HCT116 (cell line): ENCODE measurements at regions not wholly inside any gene's neighbourhood (a gene's known extent, or its start where the extent isn't known, plus 50 kb on each side); places are given as distances from the start of the nearest gene placed in this dataset.

Source experiments
- ATAC-seq: fragments of 200-7000 bp; cut with Tn5 transposase; 2 replicates; pipeline ENCODE4 v1.9.1; 2020; ENCODE audit warnings: mild to moderate bottlenecking, moderate library complexity
- BruUV-seq: library from RNA; stranded (reverse); fragments of 400-500 nt; replicated peaks from 2 replicates; lab custom pipeline; 2021; lab: Mats Ljungman, UMichigan
- CTCF ChIA-PET: fragments of 300-600 bp; sonication (Branson Sonifier 250); formaldehyde crosslinking; loops from one replicate; lab custom pipeline; 2021; ENCODE audit warnings: antibody characterized with exemption; lab: Charles Lee
- POLR2A ChIA-PET: fragments of 300-600, 350-600 bp; sonication (Branson Sonifier 250); formaldehyde crosslinking; loops from one replicate; lab custom pipeline; 2021; ENCODE audit warnings: antibody characterized with exemption; lab: Charles Lee
- RAD21 ChIA-PET, 2 experiments: fragments of 300-600 bp; sonication (Branson Sonifier 250); formaldehyde crosslinking; loops; one replicate each; lab custom pipeline; 2023; ENCODE audit warnings: low total read pairs in 2 of 2; ENCODE audit not compliant: uncharacterized antibody in 2 of 2, unreplicated experiment in 2 of 2, low non-redundant PET in 1 of 2; lab: Charles Lee
- DNase-seq: peaks from one replicate; pipeline ENCODE4 v3.0.0-alpha.2; 2010; ENCODE audit warnings: low read depth, low spot score
- H2AFZ ChIP-seq: fragments of 200-600 bp; shearing (Covaris generic), sonication (generic); 2 replicates; pipeline ENCODE4 v1.6.1; 2017; ENCODE audit warnings: low read depth, mixed run types, mixed read lengths, antibody characterized with exemption, low read length; ENCODE audit not compliant: poor library complexity, severe bottlenecking
- H3K27ac ChIP-seq: 2 replicates; pipeline ENCODE4 v1.5.1; 2012; ENCODE audit warnings: low read depth, low read length
- H3K27me3 ChIP-seq: fragments of 200-600 bp; sonication (generic); 2 replicates; pipeline ENCODE4 v1.6.1; 2016; ENCODE audit warnings: mixed run types, low read length, mixed read lengths; ENCODE audit not compliant: insufficient read depth
- H3K36me3 ChIP-seq, 2 experiments: fragments of 200-500 bp in 1 of 2; fragments of 200-600 bp in 1 of 2; sonication (Bioruptor generic) in 1 of 2; sonication (generic) in 1 of 2; 2 replicates each; pipeline versions ENCODE4 v1.5.1 to v1.6.1; 2014 to 2016; ENCODE audit warnings: low read length in 2 of 2, inconsistent platforms in 1 of 2, mixed read lengths in 1 of 2, mixed run types in 1 of 2; ENCODE audit not compliant: insufficient read depth in 2 of 2, control insufficient read depth in 1 of 2
- H3K4me1 ChIP-seq, 2 experiments: fragments of 200-600 bp in 1 of 2; sonication (generic) in 1 of 2; 2 replicates each; pipeline versions ENCODE4 v1.5.1 to v1.6.1; 2012 to 2017; ENCODE audit warnings: low read length in 2 of 2, inconsistent platforms in 1 of 2, mild to moderate bottlenecking in 1 of 2, mixed read lengths in 1 of 2, mixed run types in 1 of 2, moderate library complexity in 1 of 2; ENCODE audit not compliant: insufficient read depth in 2 of 2, control insufficient read depth in 1 of 2
- H3K4me2 ChIP-seq: fragments of 200-600 bp; sonication (generic); 2 replicates; pipeline ENCODE4 v1.6.1; 2017; ENCODE audit warnings: mixed run types, low read length, mixed read lengths
- H3K4me3 ChIP-seq, 2 experiments: fragments of 200-600 bp in 1 of 2; sonication (generic) in 1 of 2; replicated peaks in 1 of 2; 2 replicates each; pipeline ENCODE4 v1.5.1; 2011 to 2016; ENCODE audit warnings: low read length in 2 of 2, control low read depth in 1 of 2, low read depth in 1 of 2, mild to moderate bottlenecking in 1 of 2, mixed read lengths in 1 of 2, mixed run types in 1 of 2
- H3K79me2 ChIP-seq: fragments of 200-600 bp; sonication (generic); 2 replicates; pipeline ENCODE4 v1.6.1; 2017; ENCODE audit warnings: mild to moderate bottlenecking, mixed run types, low read length, moderate library complexity, mixed read lengths; ENCODE audit not compliant: insufficient read depth
- H3K9ac ChIP-seq: fragments of 200-600 bp; sonication (generic); 2 replicates; pipeline ENCODE4 v1.6.1; 2016; ENCODE audit warnings: low read length, mixed read lengths
- H3K9me2 ChIP-seq: fragments of 200-600 bp; sonication (generic), shearing (Covaris generic); 2 replicates; pipeline ENCODE4 v1.6.1; 2017; ENCODE audit warnings: mixed run types, mild to moderate bottlenecking, moderate library complexity; ENCODE audit not compliant: insufficient read depth
- H3K9me3 ChIP-seq, 2 experiments: fragments of 200-500 bp in 1 of 2; fragments of 200-600 bp in 1 of 2; sonication (Bioruptor generic) in 1 of 2; sonication (generic) in 1 of 2; 2 replicates each; pipeline ENCODE4 v1.6.1; 2014 to 2017; ENCODE audit warnings: low read length in 2 of 2, mixed read lengths in 2 of 2, inconsistent platforms in 1 of 2, low read depth in 1 of 2, mild to moderate bottlenecking in 1 of 2, mixed run types in 1 of 2, moderate library complexity in 1 of 2; ENCODE audit not compliant: control insufficient read depth in 1 of 2, insufficient read depth in 1 of 2
- H4K20me1 ChIP-seq: fragments of 200-600 bp; sonication (generic), shearing (Covaris generic); 2 replicates; pipeline ENCODE4 v1.6.1; 2017; ENCODE audit warnings: mixed run types, mild to moderate bottlenecking, moderate library complexity; ENCODE audit not compliant: insufficient read depth
- JUND ChIP-seq: IDR thresholded peaks from 2 replicates; pipeline ENCODE4 v1.6.1; 2012
- POLR2A ChIP-seq: IDR thresholded peaks from 2 replicates; pipeline ENCODE4 v1.7.0; 2011; ENCODE audit warnings: borderline replicate concordance; ENCODE audit not compliant: insufficient read depth, insufficient read length; ENCODE audit errors: extremely low read depth
- RAD21 ChIP-seq: IDR thresholded peaks from 2 replicates; pipeline ENCODE4 v1.6.1; 2012; ENCODE audit warnings: low read depth, mild to moderate bottlenecking
- SP1 ChIP-seq: IDR thresholded peaks from 2 replicates; pipeline ENCODE4 v1.6.1; 2012; ENCODE audit warnings: low read depth
- SRF ChIP-seq: IDR thresholded peaks from 2 replicates; pipeline ENCODE4 v1.6.1; 2012; ENCODE audit warnings: low read depth
- TCF7L2 ChIP-seq: IDR thresholded peaks from 2 replicates; pipeline ENCODE4 v1.7.0; 2011; ENCODE audit warnings: borderline replicate concordance, inconsistent platforms; ENCODE audit not compliant: insufficient read depth, insufficient read length; ENCODE audit errors: extremely low read depth
- ZNF274 ChIP-seq: fragments of 200-500 bp; sonication (Bioruptor generic); IDR thresholded peaks from 2 replicates; pipeline ENCODE4 v1.6.1; 2014; ENCODE audit warnings: mild to moderate bottlenecking, low read depth, low read length, inconsistent platforms
- intact Hi-C: fragments of 100-400 bp; cut with micrococcal nuclease; formaldehyde crosslinking; loops from 2 replicates; pipeline ENCODE4 v1.10.0; 2022
- TF ChIP-seq, protein P1 (sequence below): IDR thresholded peaks from 2 replicates; pipeline ENCODE4 v1.6.1; 2012
- TF ChIP-seq, protein P2 (sequence below), 3 experiments: fragments of 200-600 bp in 1 of 3; sonication (generic) in 1 of 3; IDR thresholded peaks in 2 of 3; conservative IDR thresholded peaks in 1 of 3; 2 replicates each; pipeline ENCODE4 v1.5.1; 2012 to 2017; ENCODE audit warnings: low read depth in 2 of 3, low read length in 2 of 3, antibody characterized with exemption in 1 of 3, borderline replicate concordance in 1 of 3, control low read depth in 1 of 3, mild to moderate bottlenecking in 1 of 3, mixed read lengths in 1 of 3, mixed run types in 1 of 3, moderate library complexity in 1 of 3; ENCODE audit not compliant: insufficient read depth in 1 of 3
- TF ChIP-seq, protein P3 (sequence below): IDR thresholded peaks from 2 replicates; pipeline ENCODE4 v1.6.1; 2011; ENCODE audit warnings: mild to moderate bottlenecking, low read length, moderate library complexity; ENCODE audit not compliant: insufficient replicate concordance; ENCODE audit errors: extremely low read depth
- TF ChIP-seq, protein P4 (sequence below): IDR thresholded peaks from 2 replicates; pipeline ENCODE4 v1.6.1; 2012; ENCODE audit warnings: low read depth
- TF ChIP-seq, protein P5 (sequence below): IDR thresholded peaks from 2 replicates; pipeline ENCODE4 v1.6.1; 2012

DNA sequence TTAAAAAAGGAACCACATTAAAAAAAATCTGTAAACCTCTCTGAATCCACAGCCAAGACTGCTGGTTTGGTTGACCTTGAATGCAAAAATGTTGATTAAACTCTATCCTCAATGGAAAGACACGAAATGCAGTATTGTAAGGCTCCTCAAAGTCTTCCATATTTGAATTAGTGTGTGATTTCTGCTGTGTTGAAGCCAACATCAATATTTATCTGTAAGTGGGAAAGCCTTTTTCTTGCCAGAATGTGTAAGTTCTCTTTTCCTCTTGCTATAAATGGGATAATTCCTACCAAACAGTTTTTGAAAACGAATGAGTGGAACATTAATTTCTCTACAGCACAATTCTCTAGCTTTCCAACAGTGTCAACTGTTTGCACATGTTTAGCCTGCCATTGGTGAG, 422.1 kb upstream of the TNC start:
- POLR2A ChIA-PET: no interaction called here
- peaks cover 18% of the 10 kb centered on the region; the same call in 1 of the 2 replicates for H3K27me3 ChIP-seq
- CTCF ChIA-PET: no interaction called here
- ATAC-seq (no peak), DNase-seq (no peak)
- no peaks in the 10 kb centered on the region for H3K9me2 ChIP-seq
- H3K36me3 ChIP-seq: no peaks in the 10 kb centered on the region
- no peak overlapping the region for H2AFZ ChIP-seq
- H3K9me3 ChIP-seq: no peaks in the 10 kb centered on the region
- H3K27ac ChIP-seq: no peak overlapping the region
- RAD21 ChIA-PET: no interaction called here
- BruUV-seq: no TSS peak
- H4K20me1 ChIP-seq: no peaks in the 10 kb centered on the region
- H3K9ac ChIP-seq: no peak overlapping the region
- intact Hi-C loops: no loop called here
- H3K4me3 ChIP-seq: no peak overlapping the region
- TF ChIP-seq POLR2A (no peak), JUND (no peak)
- no peak overlapping the region for H3K4me2 ChIP-seq
- H3K79me2 ChIP-seq: no peaks in the 10 kb centered on the region
- no peaks in the 10 kb centered on the region for H3K4me1 ChIP-seq

DNA sequence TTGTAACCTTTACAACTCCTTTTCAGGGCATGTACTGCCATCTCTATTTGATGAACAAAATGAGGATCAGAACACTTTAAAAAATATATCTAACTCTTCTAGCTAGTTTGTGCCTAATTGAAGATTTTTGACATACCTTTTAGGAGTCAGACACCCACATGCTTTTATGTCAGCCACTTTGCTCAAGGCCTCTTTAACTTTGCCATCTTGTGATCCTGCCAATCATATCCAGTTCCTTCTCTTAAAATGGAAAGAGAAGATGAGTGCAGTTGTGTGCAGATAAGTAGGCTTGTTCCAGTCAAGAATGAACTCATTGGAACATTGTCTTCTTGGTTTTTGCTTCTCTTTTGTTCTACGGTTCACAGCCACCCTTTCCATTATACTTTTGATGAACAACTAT, 425.6 kb upstream of the TNC start:
- no peak for TF ChIP-seq RAD21
- TF ChIP-seq, protein P1, sequence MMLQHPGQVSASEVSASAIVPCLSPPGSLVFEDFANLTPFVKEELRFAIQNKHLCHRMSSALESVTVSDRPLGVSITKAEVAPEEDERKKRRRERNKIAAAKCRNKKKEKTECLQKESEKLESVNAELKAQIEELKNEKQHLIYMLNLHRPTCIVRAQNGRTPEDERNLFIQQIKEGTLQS: no peak
- TF ChIP-seq, protein P2, sequence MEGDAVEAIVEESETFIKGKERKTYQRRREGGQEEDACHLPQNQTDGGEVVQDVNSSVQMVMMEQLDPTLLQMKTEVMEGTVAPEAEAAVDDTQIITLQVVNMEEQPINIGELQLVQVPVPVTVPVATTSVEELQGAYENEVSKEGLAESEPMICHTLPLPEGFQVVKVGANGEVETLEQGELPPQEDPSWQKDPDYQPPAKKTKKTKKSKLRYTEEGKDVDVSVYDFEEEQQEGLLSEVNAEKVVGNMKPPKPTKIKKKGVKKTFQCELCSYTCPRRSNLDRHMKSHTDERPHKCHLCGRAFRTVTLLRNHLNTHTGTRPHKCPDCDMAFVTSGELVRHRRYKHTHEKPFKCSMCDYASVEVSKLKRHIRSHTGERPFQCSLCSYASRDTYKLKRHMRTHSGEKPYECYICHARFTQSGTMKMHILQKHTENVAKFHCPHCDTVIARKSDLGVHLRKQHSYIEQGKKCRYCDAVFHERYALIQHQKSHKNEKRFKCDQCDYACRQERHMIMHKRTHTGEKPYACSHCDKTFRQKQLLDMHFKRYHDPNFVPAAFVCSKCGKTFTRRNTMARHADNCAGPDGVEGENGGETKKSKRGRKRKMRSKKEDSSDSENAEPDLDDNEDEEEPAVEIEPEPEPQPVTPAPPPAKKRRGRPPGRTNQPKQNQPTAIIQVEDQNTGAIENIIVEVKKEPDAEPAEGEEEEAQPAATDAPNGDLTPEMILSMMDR (IDR thresholded peaks at IDR 0.05 in 2 of 3, conservative IDR thresholded peaks at IDR 0.05 in 1 of 3; ENCODE audit: borderline replicate concordance in 1 of 3, insufficient read depth in 1 of 3, low read depth in 2 of 3, low read length in 2 of 3): no peak
- no peak for TF ChIP-seq JUND
- TF ChIP-seq ZNF274: no peak
- TF ChIP-seq SP1: no peak
- TF ChIP-seq, protein P3, sequence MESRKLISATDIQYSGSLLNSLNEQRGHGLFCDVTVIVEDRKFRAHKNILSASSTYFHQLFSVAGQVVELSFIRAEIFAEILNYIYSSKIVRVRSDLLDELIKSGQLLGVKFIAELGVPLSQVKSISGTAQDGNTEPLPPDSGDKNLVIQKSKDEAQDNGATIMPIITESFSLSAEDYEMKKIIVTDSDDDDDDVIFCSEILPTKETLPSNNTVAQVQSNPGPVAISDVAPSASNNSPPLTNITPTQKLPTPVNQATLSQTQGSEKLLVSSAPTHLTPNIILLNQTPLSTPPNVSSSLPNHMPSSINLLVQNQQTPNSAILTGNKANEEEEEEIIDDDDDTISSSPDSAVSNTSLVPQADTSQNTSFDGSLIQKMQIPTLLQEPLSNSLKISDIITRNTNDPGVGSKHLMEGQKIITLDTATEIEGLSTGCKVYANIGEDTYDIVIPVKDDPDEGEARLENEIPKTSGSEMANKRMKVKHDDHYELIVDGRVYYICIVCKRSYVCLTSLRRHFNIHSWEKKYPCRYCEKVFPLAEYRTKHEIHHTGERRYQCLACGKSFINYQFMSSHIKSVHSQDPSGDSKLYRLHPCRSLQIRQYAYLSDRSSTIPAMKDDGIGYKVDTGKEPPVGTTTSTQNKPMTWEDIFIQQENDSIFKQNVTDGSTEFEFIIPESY: no peak
- TF ChIP-seq, protein P4, sequence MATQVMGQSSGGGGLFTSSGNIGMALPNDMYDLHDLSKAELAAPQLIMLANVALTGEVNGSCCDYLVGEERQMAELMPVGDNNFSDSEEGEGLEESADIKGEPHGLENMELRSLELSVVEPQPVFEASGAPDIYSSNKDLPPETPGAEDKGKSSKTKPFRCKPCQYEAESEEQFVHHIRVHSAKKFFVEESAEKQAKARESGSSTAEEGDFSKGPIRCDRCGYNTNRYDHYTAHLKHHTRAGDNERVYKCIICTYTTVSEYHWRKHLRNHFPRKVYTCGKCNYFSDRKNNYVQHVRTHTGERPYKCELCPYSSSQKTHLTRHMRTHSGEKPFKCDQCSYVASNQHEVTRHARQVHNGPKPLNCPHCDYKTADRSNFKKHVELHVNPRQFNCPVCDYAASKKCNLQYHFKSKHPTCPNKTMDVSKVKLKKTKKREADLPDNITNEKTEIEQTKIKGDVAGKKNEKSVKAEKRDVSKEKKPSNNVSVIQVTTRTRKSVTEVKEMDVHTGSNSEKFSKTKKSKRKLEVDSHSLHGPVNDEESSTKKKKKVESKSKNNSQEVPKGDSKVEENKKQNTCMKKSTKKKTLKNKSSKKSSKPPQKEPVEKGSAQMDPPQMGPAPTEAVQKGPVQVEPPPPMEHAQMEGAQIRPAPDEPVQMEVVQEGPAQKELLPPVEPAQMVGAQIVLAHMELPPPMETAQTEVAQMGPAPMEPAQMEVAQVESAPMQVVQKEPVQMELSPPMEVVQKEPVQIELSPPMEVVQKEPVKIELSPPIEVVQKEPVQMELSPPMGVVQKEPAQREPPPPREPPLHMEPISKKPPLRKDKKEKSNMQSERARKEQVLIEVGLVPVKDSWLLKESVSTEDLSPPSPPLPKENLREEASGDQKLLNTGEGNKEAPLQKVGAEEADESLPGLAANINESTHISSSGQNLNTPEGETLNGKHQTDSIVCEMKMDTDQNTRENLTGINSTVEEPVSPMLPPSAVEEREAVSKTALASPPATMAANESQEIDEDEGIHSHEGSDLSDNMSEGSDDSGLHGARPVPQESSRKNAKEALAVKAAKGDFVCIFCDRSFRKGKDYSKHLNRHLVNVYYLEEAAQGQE: no peak
- TF ChIP-seq, protein P5, sequence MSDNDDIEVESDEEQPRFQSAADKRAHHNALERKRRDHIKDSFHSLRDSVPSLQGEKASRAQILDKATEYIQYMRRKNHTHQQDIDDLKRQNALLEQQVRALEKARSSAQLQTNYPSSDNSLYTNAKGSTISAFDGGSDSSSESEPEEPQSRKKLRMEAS: no peak
- no peak for TF ChIP-seq TCF7L2
- no peak for TF ChIP-seq SRF
- TF ChIP-seq POLR2A: no peak
- ATAC-seq (no peak), DNase-seq (no peak)
- intact Hi-C loops: no loop called here
- Histone ChIP-seq H3K36me3 (no peaks in the 10 kb centered on the region), H3K27ac (no peak overlapping the region), H3K4me1 (no peaks in the 10 kb centered on the region), H3K9ac (no peak overlapping the region), H2AFZ (no peak overlapping the region), H3K4me3 (no peak overlapping the region), H3K9me2 (no peaks in the 10 kb centered on the region), H4K20me1 (no peaks in the 10 kb centered on the region), H3K9me3 (no peaks in the 10 kb centered on the region), H3K27me3 (peaks cover 21% of the 10 kb centered on the region; the same call in 1 of the 2 replicates), H3K4me2 (no peak overlapping the region), H3K79me2 (no peaks in the 10 kb centered on the region)
- ChIA-PET RAD21 (no interaction called here), CTCF (no interaction called here), POLR2A (no interaction called here)
- BruUV-seq: no TSS peak
